SK-N-SH treated with all-trans-retinoic acid at 6 μM for 48 hours (cell line): ENCODE measurements at regions not wholly inside any gene's neighbourhood (a gene's known extent, or its start where the extent isn't known, plus 50 kb on each side); places are given as distances from the start of the nearest gene placed in this dataset.

ENCODE experiments used
- BACH2 ChIP-seq: fragments of 250-450 bp; sonication (Bioruptor Pico); IDR thresholded peaks from 2 replicates; pipeline ENCODE4 v1.9.0; 2021; ENCODE audit warnings: mild to moderate bottlenecking, borderline replicate concordance
- CSRNP3 ChIP-seq: fragments of 250-450 bp; sonication (Bioruptor Pico); IDR thresholded peaks from 2 replicates; pipeline ENCODE4 v1.5.1; 2021; ENCODE audit warnings: mild to moderate bottlenecking, moderate library complexity
- GLIS3 ChIP-seq: fragments of 250-450 bp; sonication (Bioruptor Pico); IDR thresholded peaks from 2 replicates; pipeline ENCODE4 v1.5.0; 2020; ENCODE audit warnings: mild to moderate bottlenecking, moderate library complexity
- ISL1 ChIP-seq: fragments of 250-450 bp; sonication (Bioruptor Pico); IDR thresholded peaks from 2 replicates; pipeline ENCODE4 v2.1.2; 2022; ENCODE audit warnings: mild to moderate bottlenecking, moderate library complexity
- PATZ1 ChIP-seq: fragments of 250-450 bp; sonication (Bioruptor Pico); IDR thresholded peaks from 2 replicates; pipeline ENCODE4 v1.8.0; 2020; ENCODE audit warnings: mild to moderate bottlenecking, moderate library complexity, borderline replicate concordance
- RARB ChIP-seq: fragments of 250-450 bp; sonication (Bioruptor Pico); IDR thresholded peaks from 2 replicates; pipeline ENCODE4 v1.8.0; 2021; ENCODE audit warnings: mild to moderate bottlenecking, moderate library complexity
- TSHZ2 ChIP-seq: fragments of 250-450 bp; sonication (Bioruptor Pico); IDR thresholded peaks from 2 replicates; pipeline ENCODE4 v1.5.0; 2020; ENCODE audit warnings: mild to moderate bottlenecking, moderate library complexity
- ZNF565 ChIP-seq: fragments of 450-650 bp; formaldehyde crosslinking; conservative IDR thresholded peaks from 2 replicates; pipeline ENCODE4 v1.5.0; 2020; ENCODE audit warnings: low read depth, mild to moderate bottlenecking, moderate library complexity

- TF ChIP-seq GLIS3 (CRISPR knock-in tag) (no peak), PATZ1 (CRISPR knock-in tag) (no peak), RARB (no peak), ZNF565 (CRISPR knock-in tag) (no peak), TSHZ2 (CRISPR knock-in tag) (no peak), ISL1 (CRISPR knock-in tag) (no peak), CSRNP3 (CRISPR knock-in tag) (no peak), BACH2 (CRISPR knock-in tag) (no peak)
These were observed 309.6 kb upstream of the TRIB2 start for GRCh38 chr2:12407160-12407559.
